Fibroblast of skin of back (primary cell): ENCODE measurements at regions not wholly inside any gene's neighbourhood (a gene's known extent, or its start where the extent isn't known, plus 50 kb on each side); places are given as distances from the start of the nearest gene placed in this dataset.

Source experiments
- DNase-seq: peaks from one replicate; pipeline ENCODE4 v3.0.0-alpha.2; 2013

DNA sequence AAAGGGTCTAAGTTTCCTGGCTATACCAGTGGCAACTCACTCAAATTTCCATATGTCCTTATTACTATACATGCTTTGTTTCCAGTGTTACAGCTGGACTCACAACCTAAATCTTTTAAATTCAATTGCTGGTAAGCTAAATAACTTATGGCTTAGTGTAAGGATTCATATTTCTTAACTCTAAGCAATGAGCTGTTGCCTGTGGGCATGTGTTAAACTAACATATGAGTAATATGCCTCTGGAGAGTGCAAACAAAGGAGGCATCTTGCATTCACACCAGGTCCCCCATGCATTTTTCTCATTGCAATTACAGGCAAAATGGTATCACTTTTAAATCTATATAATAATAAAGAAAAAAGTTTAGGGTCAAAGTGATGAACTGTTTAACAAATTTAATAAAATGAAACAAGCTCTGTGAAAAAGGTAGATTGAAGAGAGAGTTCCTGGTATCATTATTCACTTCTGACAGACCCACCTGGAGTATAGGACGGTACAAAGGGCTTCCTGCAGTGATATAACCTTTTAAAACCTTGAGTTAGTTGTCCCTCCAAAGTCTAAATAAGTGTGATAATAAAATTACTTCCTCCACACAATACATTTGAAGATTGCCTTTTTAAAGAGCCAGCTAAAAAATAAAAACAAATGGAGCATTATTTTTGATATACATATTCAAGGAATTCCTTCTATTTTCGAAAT, 57.6 kb upstream of the HMGCLL1 start:
- DNase-seq: peak; percentile 81

- no peak for DNase-seq
These were observed 54.5 kb upstream of the HMGCLL1 start for GRCh38 chr6:55633471-55633870.

GRCh38 chr6:55632953-55633352, 54.0 kb upstream of the HMGCLL1 start:
- DNase-seq: no peak
